LoVo (cell line): ENCODE measurements at regions not wholly inside any gene's neighbourhood (a gene's known extent, or its start where the extent isn't known, plus 50 kb on each side); places are given as distances from the start of the nearest gene placed in this dataset.
A peak's percentile ranks its signal among the peaks of the same experiment; 100 is the strongest.

Experiments
- DNase-seq: peaks from one replicate; pipeline ENCODE4 v3.0.0-alpha.2; 2016; ENCODE audit warnings: low spot score

DNA sequence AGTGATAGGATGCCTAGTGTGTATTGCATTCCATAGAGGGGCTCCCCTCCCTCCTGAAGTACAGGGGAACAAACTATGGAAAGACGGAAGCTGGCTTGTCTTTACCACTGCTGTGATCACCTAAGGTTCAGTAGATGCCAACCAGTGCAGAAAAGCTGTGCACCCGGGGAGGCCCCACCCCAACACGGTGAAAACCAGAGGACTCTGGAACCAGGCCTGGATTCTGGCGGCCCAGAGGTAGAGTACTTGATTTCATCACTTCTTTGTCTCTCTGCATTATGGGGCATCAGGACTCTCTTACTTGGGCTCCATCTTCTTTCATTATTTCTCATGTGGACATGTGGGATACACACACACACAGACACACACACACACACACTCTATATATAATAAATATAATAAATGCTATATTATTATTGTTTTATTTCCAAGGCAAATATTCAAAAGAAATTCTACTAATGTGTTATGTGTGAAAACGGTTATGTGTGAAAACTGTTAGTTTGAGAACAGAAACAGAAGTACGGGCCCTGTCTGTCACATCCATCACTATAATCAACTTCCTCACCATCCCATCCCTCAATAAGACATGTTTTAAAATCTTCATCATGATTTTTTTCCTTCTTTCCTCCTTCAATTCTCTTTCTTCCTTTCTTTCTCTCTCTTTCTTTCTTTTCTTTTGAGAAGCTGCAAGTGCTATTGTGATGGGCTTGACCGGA, 152.4 kb upstream of the CMC1 start:
- DNase-seq, result no peak

DNA sequence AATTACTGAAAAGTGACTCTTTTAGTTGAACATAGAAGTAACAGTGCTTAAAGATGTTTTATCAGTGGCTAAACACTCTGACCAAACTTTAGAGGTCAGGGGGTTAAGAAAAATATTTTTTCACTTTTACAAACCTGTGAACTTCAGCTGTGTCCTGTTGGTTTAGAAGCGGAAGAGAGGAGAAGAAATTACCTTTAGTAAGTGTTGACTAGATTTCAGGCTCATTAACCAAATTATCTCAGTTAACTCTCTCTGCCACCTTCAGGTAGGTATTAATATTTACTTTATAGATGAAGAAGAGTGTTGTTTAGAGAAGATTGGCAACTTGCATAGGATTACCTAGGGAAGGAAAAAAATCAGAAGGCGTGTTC, 151.9 kb upstream of the CMC1 start:
- no peak for DNase-seq

DNA sequence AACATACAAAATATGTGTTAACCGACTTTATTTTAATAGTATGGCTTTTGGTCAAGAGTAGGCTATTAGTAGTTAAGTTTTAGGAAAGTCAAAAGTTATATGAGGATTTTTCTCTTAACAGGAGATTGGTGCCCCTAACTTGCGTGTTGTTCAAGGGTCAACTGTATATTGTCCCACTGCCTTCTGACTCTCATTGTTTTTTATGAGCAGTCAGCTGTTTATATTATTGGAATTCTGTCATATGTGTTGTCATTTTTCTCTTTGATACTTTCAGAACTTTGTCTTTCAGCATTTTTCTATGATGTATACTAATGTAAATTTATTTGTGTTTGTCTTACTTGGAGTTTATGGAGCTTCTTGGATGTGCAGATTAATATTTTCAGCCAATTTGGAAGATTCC, 142.1 kb upstream of the CMC1 start:
- no peak for DNase-seq

DNA sequence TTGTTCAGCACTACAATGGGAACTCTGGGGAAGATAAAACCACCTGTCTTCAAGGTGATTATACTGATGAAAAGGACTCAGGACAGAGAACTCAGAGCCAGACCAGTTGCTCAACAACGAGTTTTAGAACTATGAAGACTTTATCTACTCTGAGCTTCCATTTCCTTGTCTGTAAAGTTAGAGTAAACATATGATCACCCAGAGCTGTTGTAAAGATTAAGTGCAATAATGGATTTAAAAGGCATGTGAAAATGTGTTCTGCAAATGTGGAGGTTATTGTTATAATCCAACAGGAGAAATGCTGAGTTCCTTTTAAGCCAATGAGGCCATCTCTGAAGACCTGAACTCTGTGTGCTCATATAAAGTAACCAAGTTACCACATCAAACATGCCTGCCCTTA, 139.7 kb upstream of the CMC1 start:
- DNase-seq, result no peak

DNA sequence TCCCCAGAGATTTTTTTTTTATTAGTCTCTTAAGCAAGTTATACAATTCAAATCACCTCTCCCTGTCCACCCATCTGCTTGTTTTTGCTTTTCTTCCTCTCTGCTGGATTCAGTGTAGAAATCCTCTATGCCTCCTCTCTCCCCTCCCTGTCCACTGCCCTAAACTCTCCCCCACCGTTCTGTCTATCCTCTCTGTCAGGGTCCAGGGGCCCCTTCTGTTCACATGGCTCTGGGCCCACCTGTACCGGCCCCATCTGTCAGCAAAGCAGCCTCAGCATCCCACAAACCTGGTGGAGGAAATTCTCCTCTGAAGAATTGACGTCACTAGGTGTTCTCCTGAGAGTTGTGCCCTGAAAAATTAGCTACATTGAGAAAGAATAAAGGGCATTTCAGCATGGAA, 137.6 kb upstream of the CMC1 start:
- DNase-seq, result no peak

DNA sequence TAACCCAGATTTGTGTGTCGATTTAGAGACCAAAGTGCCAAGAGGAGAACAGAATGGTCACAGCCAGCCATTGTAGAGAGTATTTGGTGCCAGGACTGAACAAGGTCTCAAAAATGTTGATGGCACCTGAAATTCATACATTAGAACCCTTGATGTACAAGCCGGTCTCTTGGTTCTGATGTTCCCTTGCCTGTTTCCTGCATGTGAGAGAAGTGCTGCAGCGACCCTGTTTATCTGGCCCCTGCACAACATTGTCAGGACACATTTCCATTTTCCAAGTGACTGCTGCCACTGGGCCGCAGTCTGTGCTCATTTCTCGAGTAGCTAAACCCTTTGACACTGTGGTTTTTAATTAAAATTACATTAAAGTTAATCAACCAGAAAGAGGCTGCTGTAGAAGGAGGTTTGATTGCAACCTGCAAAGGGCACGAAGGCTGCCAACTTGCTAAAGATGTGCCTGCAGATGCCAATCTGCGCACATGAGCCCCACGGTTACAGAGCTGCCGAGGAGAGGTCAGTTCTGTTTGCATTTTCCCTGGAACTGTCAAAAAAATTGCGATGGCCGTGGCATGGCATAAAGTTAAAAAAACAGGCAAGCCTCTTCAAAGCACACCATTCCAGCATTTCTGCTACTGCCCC, 136.4 kb upstream of the CMC1 start:
- DNase-seq, result no peak

DNA sequence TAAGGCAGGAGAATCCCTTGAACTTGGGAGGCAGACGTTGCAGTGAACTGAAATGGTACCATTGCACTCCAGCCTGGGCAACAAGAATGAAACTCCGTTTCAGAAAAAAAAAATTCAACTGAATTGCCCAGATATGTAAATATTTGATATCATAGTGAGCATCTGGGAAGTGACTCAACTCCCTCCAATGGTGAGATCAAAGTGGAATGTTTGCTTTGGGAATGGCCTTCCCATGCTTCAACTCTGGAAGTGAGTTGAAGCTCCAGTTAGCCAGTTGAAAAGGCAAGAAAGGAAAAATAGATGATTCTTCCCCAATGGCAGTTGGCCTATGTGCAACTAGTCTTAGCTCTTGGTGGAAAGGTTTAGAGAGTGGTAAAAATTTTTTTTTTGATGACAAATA, 131.6 kb upstream of the CMC1 start:
- DNase-seq, result peak; percentile 22

DNA sequence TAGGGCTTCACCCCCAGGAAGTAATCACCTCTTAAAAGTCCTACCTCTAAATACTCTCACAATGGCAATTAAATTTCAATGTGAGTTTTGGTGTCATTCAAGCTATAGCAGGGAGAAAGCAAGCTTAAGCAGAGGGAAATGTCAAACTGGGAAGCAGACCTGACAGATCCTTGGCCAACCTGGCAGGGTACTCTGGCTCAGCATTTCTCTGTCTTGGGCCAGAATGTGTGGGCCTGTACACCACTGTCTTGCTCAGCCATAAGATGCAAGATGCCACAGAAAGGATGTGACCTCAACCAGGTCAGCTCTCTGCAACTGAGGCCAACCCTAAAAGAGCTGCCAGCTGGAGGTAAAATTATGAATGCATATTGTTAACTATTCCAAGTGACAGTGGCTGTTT, 130.6 kb upstream of the CMC1 start:
- DNase-seq, result no peak

DNA sequence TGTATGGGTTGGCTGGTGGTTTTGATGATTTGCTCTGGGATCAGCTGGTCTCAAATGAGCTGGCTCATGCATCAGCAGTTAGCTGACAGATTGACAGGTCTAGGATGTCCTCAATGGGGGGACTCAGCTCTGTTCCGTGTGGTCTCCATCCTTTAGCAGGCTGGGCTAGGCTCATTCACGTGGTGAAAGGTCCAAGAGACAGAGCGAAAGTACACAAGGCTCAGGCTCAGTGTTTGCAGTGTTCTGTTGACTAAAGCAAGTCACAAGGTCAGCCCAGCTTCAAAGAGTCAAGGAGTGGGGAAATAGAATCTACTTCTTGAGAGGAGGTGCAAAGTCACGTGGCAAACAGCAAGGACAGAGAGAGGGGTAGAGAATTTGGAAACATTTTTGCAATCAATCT, 126.5 kb upstream of the CMC1 start:
- DNase-seq, result no peak

DNA sequence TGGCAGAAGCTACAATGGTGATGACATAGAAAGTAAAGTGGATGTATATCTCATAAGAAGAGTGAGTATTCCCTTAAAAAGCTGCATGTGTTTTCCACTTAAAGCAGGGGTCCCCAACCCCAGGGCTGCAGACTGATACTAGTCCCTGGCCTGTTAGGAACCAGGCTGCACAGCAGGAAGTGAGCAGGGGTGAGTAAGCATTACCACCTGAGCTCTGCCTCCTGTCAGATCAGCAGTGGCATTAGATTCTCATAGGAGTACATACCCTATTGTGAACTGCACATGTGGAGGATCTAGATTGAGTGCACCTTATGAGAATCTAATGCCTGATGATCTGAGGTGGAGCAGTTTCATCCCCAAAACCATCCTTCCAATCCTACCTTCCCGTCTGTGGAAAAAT, 126.1 kb upstream of the CMC1 start:
- DNase-seq, result no peak

DNA sequence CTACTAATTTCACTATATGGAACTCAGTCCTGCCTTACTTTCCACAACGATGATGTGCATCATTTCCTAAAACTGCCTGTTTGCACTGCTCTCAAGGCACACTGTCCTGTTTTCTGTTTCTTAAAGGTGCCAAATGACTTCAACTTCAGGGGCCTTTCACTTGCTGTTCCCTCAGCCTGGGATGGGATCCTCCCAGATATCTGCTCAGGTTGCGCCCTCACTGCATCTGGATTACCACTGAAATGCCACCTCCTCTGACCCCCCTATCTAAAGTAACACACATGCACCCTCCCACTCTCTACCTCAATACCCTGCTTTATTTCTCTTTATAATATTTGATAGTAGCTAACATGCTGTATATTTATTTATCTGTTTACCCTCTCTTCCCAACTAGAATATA, 123.8 kb upstream of the CMC1 start:
- no peak for DNase-seq

DNA sequence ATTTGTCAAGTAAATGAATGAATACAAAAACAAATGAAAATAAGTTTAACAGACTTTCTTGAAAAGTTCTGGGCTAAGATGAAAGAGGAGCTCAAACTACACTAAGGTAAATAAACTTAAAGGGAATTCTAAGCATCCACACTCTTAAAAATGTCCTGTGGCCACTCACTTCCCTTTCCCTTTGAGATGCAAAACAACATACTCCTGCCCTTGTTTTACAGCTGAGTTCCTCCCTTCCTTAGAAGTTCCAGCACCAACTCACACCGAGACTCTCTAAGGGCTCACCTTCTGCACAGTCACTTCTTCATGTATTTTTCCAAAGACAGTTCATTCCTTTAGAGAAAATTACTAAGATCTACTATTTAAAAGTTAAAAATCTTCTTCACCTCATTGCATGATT, 123.3 kb upstream of the CMC1 start:
- DNase-seq, result no peak

DNA sequence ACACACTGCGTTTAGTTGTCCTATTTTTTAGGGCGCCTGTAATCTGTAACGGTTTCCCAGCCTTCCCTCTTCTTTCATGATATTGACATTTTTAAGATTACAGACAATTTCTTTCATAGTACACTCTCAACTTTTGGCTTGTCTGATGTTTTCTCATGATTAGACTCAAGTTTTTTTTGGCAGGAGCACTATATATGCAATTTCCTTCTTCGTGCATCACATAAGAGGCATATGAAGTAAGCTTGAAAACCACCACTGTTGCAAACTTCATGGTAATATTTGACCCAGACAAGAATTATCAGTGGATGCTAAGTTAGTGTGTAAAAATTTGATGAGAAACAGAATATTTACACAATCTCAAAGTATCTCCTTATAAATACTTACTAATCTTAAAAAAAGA, 119.2 kb upstream of the CMC1 start:
- no peak for DNase-seq

DNA sequence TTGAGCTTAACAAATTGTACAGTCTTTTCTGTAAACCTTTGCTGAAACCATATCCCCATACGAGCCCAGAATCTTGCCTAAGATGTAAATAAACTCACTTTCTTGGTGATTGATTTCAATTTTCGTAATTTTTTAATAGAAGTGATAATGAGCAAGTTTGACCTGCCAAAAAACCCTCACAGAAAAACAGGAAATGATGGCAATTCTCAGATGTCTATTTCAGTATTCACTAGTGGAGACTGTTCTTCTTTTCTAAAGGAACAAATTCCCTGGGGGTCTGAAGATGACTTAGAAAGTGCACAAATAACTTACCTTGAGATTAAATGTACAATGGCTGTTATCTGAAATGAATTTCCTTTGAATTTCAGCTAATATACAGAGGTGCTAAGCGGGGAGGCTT, 116.5 kb upstream of the CMC1 start:
- DNase-seq, result no peak

DNA sequence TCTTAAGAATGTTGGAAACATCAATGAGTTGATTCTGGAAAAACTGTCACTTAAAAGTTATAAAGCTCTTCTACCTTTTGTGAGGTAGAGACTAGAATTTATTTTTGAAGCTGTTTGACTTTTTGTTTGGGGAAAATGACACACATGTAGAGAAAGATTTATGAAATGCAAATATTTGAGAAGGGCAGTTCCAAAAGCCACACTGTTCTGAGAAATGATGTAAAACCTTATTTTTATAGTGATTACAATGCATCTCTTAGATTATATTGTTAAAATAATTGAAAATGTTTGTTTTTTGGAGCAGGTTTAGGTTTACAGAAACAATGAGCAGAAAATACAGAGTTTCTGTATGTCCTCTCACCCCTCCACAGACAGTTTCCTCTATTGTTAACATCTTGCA, 116.1 kb upstream of the CMC1 start:
- DNase-seq, result no peak

DNA sequence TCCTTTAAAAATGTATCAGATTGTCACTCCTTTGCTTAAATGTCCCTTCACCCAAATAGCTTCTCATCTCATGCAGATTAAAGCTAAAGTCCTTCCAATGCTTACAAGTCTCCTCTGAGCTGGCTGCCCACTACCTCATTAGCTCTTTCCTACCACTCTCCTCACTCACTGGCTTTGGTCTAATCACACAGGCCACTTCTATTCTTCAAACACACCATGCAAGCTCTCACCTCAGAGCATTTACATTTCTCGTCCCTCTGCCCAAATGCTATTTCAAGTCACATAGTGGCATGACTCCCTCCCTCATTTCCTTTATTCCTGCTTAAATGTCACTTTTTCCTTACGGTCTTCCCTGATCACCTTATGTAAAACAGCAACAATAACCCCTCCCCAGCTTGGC, 110.6 kb upstream of the CMC1 start:
- DNase-seq, result no peak

DNA sequence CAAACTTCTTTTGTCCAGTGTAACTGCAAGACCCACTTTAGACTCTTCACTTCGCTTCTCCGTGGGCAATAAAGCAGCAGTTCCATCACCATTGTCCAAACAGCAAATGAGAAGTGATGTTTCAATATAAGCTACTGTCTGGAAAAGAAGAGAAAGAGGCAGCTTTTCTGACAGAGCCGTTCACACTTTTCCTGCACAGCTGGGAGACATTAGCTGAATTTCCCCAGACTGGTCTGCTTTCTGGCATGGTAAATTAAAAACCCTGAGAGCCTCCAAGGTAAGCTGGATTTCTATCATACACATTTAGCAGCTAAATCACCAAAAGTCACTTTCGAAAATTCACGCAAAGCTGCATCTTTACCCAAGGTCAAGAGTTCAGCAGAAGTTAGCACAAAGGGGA, 108.5 kb upstream of the CMC1 start:
- no peak for DNase-seq

DNA sequence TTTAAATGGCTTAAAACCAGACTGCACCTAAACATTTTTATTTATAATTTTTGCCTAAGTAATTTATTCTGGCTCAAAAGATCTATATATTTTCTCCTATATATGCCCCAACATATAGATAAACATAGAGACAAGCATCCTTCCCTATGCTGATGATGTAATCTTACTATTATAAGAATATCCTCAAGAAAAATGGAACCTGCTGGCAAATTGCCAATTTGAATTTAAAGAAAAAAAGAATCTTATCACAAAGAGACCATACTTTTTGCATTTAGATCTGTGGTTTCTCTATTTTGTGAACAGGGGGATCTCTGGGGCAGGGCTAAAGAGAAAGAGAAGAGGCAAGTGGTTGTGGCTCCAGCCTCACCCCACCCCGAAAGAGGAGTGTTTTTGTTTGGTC, 107.2 kb upstream of the CMC1 start:
- DNase-seq, result no peak

DNA sequence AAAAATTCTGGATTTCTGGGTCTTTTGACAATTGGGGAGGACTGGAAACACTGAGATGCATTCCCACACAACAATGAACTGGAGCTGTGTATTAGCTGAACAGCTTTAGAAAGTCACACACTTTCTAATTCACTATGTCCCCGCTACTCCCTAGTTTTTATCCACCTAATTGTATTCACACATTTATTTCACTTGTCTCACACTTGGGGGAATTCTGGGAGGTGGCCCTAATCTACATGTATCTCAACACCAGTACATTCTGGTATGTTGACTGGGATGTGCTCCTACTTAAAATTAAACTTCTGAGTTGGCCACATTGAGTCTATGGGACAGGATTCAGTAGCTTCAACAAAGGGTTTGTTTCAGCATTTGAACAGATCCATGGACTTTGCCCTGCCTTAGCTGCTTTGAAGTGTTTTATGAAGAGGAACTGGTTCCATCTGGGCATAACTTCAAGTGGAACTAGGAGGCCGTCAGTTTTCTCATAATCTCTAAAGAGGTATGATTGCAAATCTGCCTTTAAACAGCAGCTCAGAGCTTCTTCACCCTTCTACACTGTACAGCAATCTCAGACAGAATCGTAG, 106.5 kb upstream of the CMC1 start:
- DNase-seq, result peak; percentile 64

DNA sequence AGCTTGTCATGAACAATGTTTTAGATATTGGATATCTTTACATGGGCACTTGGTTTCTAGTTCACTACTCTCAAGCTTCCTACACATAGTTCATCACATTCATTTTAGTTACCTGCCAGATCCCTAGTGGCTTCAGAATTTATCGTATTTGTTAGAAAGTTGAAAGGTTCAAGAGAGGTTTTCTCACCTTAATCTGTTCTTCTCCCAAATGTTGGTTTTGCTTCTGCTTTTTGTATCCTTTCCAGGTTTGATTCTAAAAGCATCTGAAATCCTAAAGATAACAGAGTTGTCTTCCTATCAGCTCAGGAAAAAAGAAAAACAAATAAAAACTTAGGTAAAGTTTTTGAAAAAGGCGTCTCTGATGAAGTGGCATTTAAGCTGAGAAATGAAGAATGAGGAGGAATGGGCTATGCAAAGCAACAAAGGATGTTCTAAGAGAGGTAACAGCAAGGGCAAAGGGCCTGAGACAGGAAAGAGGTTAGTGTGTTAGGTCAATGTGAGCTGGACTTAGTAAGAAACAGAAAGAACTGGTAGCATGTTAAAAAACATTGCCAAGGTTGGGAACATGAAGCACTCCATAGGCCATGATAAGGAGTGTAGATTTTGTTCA, 104.7 kb upstream of the CMC1 start:
- DNase-seq, result no peak

DNA sequence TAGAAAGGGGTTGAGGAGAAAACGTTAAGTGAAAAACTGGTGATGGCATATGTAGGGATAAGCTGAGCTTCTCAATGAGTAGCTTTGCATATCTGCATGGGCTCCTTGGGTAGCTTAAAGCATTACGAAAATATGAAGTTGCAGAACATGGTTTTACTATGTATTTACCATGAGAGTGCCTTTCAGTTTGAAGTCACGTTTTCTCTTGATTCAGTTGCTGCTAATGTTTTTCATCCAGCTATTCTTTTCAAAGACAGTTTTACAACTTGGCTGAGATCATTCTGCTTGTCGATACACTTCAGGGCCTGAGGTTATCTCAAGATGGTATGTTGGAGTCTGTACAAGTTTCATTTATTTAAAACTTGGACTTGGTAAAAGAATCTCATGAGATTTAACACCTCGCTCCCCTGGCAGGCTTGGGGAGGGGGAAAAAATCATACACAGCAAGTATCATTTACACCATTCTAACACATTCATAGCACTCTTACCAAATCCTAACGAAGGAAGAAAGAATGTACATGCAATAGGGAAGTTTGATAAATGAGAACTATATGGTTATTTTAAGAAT, 103.3 kb upstream of the CMC1 start:
- no peak for DNase-seq

DNA sequence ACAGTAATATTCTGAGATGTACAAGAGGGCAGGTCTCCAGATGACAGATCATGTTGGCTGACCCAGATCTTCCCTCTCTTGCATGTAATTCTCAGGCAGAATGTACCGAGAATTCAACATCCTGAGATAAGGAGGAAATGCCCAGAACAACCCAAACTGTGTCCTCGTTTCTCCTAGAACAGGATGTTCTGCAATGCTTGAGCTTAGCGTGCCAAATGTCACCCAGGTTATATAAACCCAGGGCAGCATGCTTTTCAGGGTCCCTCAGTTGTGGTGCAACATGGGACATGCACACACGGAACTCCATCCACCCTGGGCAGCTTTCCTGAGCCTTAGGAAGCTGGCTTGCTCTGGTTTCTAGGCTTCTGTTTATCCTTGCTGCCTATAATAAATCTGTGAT, 102.1 kb upstream of the CMC1 start:
- DNase-seq, result no peak

DNA sequence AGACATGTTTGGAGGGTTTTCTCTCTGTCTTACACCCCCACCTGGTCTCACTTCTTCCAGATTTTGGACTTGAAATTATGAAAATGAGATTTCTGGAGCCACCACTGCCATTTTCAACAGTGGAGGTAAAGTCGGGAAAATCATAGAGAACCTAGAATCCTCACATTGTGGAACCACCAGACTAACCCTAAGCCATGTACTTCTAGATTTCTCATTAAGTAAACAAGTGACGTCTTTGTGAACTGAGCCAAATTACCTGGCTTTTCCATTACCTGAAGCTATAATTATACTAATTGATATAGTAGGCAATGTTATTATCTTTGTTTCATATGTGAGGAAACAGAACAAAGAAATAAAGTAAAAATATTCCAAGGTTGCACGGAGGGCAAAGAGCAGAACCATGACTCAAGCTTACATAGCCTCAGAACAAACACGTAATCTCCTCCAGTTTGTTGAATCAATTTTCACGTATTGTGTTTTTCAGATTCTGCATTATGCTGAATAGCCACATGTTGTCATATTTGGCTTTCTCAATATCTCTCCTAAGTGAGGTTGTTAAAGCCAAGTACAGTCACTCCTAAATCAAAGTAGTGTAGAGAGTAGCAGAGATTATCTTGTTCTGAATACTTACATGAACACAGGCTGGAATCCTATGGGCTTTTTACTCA, 101.3 kb upstream of the CMC1 start:
- DNase-seq, result peak; percentile 38
